Gastroesophageal sphincter (tissue), 3 donors: ENCODE measurements at regions not wholly inside any gene's neighbourhood (a gene's known extent, or its start where the extent isn't known, plus 50 kb on each side); places are given as distances from the start of the nearest gene placed in this dataset.

Source experiments
- EP300 ChIP-seq: sonication (generic); formaldehyde crosslinking; IDR thresholded peaks from one replicate; pipeline ENCODE4 v1.6.1; 2017; ENCODE audit warnings: antibody characterized with exemption, mild to moderate bottlenecking
- POLR2A ChIP-seq, 2 donors: fragments of 450-650 bp; IDR thresholded peaks; one replicate each; pipeline ENCODE4 v1.6.1; 2017; ENCODE audit warnings: antibody characterized with exemption in 2 of 2, mild to moderate bottlenecking in 2 of 2, moderate library complexity in 1 of 2
- POLR2AphosphoS5 ChIP-seq: sonication (generic); formaldehyde crosslinking; IDR thresholded peaks from one replicate; pipeline ENCODE4 v1.6.1; 2017; ENCODE audit warnings: antibody characterized with exemption
- TF ChIP-seq, protein P1 (sequence below), 4 experiments: fragments of 200-600 bp in 2 of 4; fragments of 450-650 bp in 2 of 4; sonication (generic) in 1 of 4; IDR thresholded peaks; one replicate each; pipeline ENCODE4 v1.5.1; 2017 to 2019; ENCODE audit warnings: antibody characterized with exemption in 4 of 4, mild to moderate bottlenecking in 2 of 4, moderate library complexity in 2 of 4

DNA sequence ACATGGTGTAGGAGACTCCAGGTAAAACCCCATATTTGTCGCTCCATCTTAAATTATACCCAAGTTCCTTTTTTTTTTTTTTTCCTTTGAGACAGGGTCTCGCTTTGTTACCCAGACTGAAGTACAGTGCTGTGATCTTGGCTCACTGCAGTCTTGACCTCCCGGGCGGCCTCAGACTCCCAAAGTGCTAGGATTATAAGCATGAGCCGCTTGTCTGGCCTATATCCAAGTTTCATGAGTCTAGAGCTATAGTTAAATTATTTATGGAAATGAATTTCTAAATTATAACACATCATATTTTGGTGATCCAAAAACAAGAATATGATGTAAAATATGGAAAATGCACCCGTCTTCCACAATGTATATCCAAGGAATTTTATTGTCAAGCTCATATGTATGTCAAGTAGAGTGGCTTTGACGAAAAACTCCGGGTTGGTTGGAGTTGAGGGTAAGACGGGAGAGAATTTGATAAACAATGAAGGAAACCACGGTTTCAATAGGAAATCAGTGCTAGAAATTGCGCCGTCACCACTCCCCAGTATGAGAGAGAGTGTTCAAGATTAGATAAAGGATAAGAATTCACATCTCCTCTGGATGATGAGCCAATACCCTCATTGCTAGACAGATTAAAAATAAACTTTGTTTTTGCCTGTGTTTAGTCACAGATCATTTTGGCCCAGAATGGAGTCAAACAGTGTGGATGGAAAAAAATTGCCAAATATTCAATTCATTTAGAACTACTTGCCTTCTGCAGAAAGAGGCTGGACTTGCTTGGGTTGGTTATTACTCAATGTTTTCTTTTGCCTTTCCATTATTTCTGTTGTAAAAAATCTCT is 209.2 kb upstream of the NR2F2 start:
- no peak for TF ChIP-seq POLR2AphosphoS5
- TF ChIP-seq, protein P1, sequence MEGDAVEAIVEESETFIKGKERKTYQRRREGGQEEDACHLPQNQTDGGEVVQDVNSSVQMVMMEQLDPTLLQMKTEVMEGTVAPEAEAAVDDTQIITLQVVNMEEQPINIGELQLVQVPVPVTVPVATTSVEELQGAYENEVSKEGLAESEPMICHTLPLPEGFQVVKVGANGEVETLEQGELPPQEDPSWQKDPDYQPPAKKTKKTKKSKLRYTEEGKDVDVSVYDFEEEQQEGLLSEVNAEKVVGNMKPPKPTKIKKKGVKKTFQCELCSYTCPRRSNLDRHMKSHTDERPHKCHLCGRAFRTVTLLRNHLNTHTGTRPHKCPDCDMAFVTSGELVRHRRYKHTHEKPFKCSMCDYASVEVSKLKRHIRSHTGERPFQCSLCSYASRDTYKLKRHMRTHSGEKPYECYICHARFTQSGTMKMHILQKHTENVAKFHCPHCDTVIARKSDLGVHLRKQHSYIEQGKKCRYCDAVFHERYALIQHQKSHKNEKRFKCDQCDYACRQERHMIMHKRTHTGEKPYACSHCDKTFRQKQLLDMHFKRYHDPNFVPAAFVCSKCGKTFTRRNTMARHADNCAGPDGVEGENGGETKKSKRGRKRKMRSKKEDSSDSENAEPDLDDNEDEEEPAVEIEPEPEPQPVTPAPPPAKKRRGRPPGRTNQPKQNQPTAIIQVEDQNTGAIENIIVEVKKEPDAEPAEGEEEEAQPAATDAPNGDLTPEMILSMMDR (IDR thresholded peaks at IDR 0.05), result no peak
- no peak for TF ChIP-seq POLR2A (IDR thresholded peaks at IDR 0.05)
- no peak for TF ChIP-seq EP300
